HepG2 (cell line): ENCODE measurements at regions not wholly inside any gene's neighbourhood (a gene's known extent, or its start where the extent isn't known, plus 50 kb on each side); places are given as distances from the start of the nearest gene placed in this dataset.

Source experiments
- ATAC-seq: fragments of 200-7000 bp; cut with Tn5 transposase; 3 replicates; pipeline ENCODE4 v1.9.1; 2020; ENCODE audit warnings: mild to moderate bottlenecking, moderate library complexity
- BruUV-seq: library from RNA; stranded (reverse); fragments of 400-500 nt; replicated peaks from 2 replicates; lab custom pipeline; 2021; lab: Mats Ljungman, UMichigan
- CTCF ChIA-PET: fragments of 300-600 bp; formaldehyde crosslinking; extraction: SDS; loops from one replicate; lab custom pipeline; 2021; ENCODE audit warnings: low total read pairs, inconsistent platforms, low intra/inter-chr PET ratio; lab: Yijun Ruan, JAX
- POLR2A ChIA-PET: fragments of 350-600 bp; sonication (Branson Sonifier 250); formaldehyde crosslinking; loops from one replicate; lab custom pipeline; 2020; ENCODE audit warnings: antibody characterized with exemption, inconsistent platforms; lab: Yijun Ruan, JAX
- DNase-seq: peaks from one replicate; pipeline ENCODE4 v3.0.0-alpha.2; 2015; ENCODE audit warnings: low spot score
- FAIRE-seq: peaks from 3 replicates; lab custom pipeline; 2011; peaks lifted over from hg19 to GRCh38; lab: Jason Lieb, UNC
- H2AFZ ChIP-seq: one replicate; pipeline ENCODE4 v1.6.1; 2011; ENCODE audit warnings: low read length, inconsistent platforms
- H3K27ac ChIP-seq: fragments of 300-600 bp; 3 replicates; pipeline ENCODE4 v1.8.0; 2011; ENCODE audit warnings: mixed run types, mild to moderate bottlenecking, mixed read lengths, low read length, inconsistent platforms; ENCODE audit not compliant: insufficient read depth; ENCODE audit errors: extremely low read length
- H3K27me3 ChIP-seq, 2 experiments: fragments of 200-600 bp in 1 of 2; 2 replicates in 1 of 2; 3 replicates in 1 of 2; pipeline versions ENCODE4 v1.6.0 to v1.8.0; 2011; ENCODE audit warnings: low read length in 2 of 2, mild to moderate bottlenecking in 2 of 2, moderate library complexity in 2 of 2, inconsistent platforms in 1 of 2; ENCODE audit not compliant: insufficient read depth in 2 of 2, control insufficient read depth in 1 of 2
- H3K36me3 ChIP-seq, 2 experiments: fragments of 200-600 bp in 1 of 2; replicated peaks in 1 of 2; 2 replicates in 1 of 2; 3 replicates in 1 of 2; pipeline versions ENCODE4 v1.5.1 to v1.8.0; 2011; ENCODE audit warnings: low read length in 2 of 2, inconsistent platforms in 1 of 2; ENCODE audit not compliant: insufficient read depth in 2 of 2, control insufficient read depth in 1 of 2
- H3K4me1 ChIP-seq: 2 replicates; pipeline ENCODE4 v1.5.1; 2012; ENCODE audit warnings: low read length, inconsistent platforms; ENCODE audit not compliant: insufficient read depth
- H3K4me2 ChIP-seq: 2 replicates; pipeline ENCODE4 v1.6.0; 2011; ENCODE audit warnings: low read depth, low read length, inconsistent platforms
- H3K4me3 ChIP-seq, 3 experiments: fragments of 200-600 bp in 1 of 3; sonication (generic), shearing (Covaris generic) in 1 of 3; replicated peaks in 1 of 3; 2 replicates each; pipeline ENCODE4 v1.5.1; 2011 to 2016; ENCODE audit warnings: low read length in 3 of 3, inconsistent platforms in 2 of 3, low read depth in 2 of 3, mild to moderate bottlenecking in 2 of 3, control low read depth in 1 of 3, mixed read lengths in 1 of 3; ENCODE audit not compliant: insufficient read depth in 1 of 3
- H3K79me2 ChIP-seq: one replicate; pipeline ENCODE4 v1.6.1; 2011; ENCODE audit warnings: low read length, inconsistent platforms; ENCODE audit not compliant: insufficient read depth
- H3K9ac ChIP-seq: 2 replicates; pipeline ENCODE4 v1.6.0; 2011; ENCODE audit warnings: mild to moderate bottlenecking, low read depth, low read length, inconsistent platforms; ENCODE audit not compliant: insufficient read depth
- H3K9me3 ChIP-seq: 2 replicates; pipeline ENCODE4 v1.5.1; 2012; ENCODE audit warnings: mild to moderate bottlenecking, low read length
- H4K20me1 ChIP-seq: 2 replicates; pipeline ENCODE4 v1.6.0; 2011; ENCODE audit warnings: inconsistent platforms, mild to moderate bottlenecking, low read length, moderate library complexity; ENCODE audit not compliant: insufficient read depth
- HCFC1 ChIP-seq: fragments of 150-350 bp; IDR thresholded peaks from 2 replicates; pipeline ENCODE4 v1.6.1; 2014; ENCODE audit warnings: low read depth, low read length
- MAFG ChIP-seq: sonication (generic); formaldehyde crosslinking; IDR thresholded peaks from 2 replicates; pipeline ENCODE4 v1.5.1; 2020; ENCODE audit warnings: mild to moderate bottlenecking, missing genetic modification reagents
- MIER2 ChIP-seq: IDR thresholded peaks from 2 replicates; pipeline ENCODE4 v1.6.1; 2016; ENCODE audit warnings: missing biosample characterization, missing genetic modification reagents
- MTF1 ChIP-seq: sonication (generic); formaldehyde crosslinking; IDR thresholded peaks from 2 replicates; pipeline ENCODE4 v1.5.0; 2020; ENCODE audit warnings: missing genetic modification reagents
- MYNN ChIP-seq: sonication (generic); formaldehyde crosslinking; IDR thresholded peaks from 2 replicates; pipeline ENCODE4 v1.4.0; 2020; ENCODE audit warnings: mild to moderate bottlenecking, low read depth, missing genetic modification reagents
- NBN ChIP-seq: fragments of 450-650 bp; conservative IDR thresholded peaks from 2 replicates; pipeline ENCODE4 v1.6.1; 2017
- ONECUT2 ChIP-seq: sonication (generic); formaldehyde crosslinking; IDR thresholded peaks from 2 replicates; pipeline ENCODE4 v1.4.0; 2020; ENCODE audit warnings: missing genetic modification reagents
- RXRA ChIP-seq: sonication (generic); formaldehyde crosslinking; IDR thresholded peaks from 2 replicates; pipeline ENCODE4 v1.5.1; 2020; ENCODE audit warnings: missing genetic modification reagents
- SYNCRIP ChIP-seq: fragments of 200-400 bp; formaldehyde crosslinking; IDR thresholded peaks from 2 replicates; pipeline ENCODE4 v1.6.1; 2018; ENCODE audit warnings: mild to moderate bottlenecking, low read depth, low read length; ENCODE audit not compliant: insufficient read depth
- THAP11 ChIP-seq: IDR thresholded peaks from 2 replicates; pipeline ENCODE4 v1.6.1; 2016; ENCODE audit warnings: missing biosample characterization, missing genetic modification reagents
- ZGPAT ChIP-seq: IDR thresholded peaks from 2 replicates; pipeline ENCODE4 v1.6.1; 2016; ENCODE audit warnings: mild to moderate bottlenecking
- ZNF10 ChIP-seq: sonication (generic); formaldehyde crosslinking; IDR thresholded peaks from 2 replicates; pipeline ENCODE4 v1.4.0; 2020; ENCODE audit warnings: mild to moderate bottlenecking, low read depth, missing genetic modification reagents, borderline replicate concordance
- ZNF143 ChIP-seq: sonication (generic); formaldehyde crosslinking; IDR thresholded peaks from 2 replicates; pipeline ENCODE4 v1.4.0; 2020; ENCODE audit warnings: missing genetic modification reagents
- ZNF232 ChIP-seq: sonication (generic); formaldehyde crosslinking; IDR thresholded peaks from 2 replicates; pipeline ENCODE4 v1.4.0; 2020; ENCODE audit warnings: missing genetic modification reagents, borderline replicate concordance
- ZNF274 ChIP-seq: sonication (generic); formaldehyde crosslinking; IDR thresholded peaks from 2 replicates; pipeline ENCODE4 v1.5.1; 2020; ENCODE audit warnings: mild to moderate bottlenecking, missing genetic modification reagents
- ZZZ3 ChIP-seq: sonication (generic); formaldehyde crosslinking; IDR thresholded peaks from 2 replicates; pipeline ENCODE4 v1.4.0; 2020; ENCODE audit warnings: missing genetic modification reagents, mild to moderate bottlenecking, borderline replicate concordance
- WGBS: methylation state at CpG from one replicate; pipeline ENCODE4 v1.1.6; 2017; ENCODE audit warnings: low lambda C conversion rate; 5-methylcytosine and 5-hydroxymethylcytosine counted together
- in situ Hi-C: cut with HindIII; loops from 2 replicates; pipeline ENCODE4 v1.10.0; 2017; ENCODE audit warnings: low pct_unique_long_range_greater_than_20kb; ENCODE audit not compliant: extremely low pct_ligation_motif_present
- intact Hi-C: fragments of 100-400 bp; cut with micrococcal nuclease; formaldehyde crosslinking; loops from one replicate; pipeline ENCODE4 v1.10.0; 2022; ENCODE audit not compliant: unreplicated experiment
- TF ChIP-seq, protein P1 (sequence below): IDR thresholded peaks from 2 replicates; pipeline ENCODE4 v1.6.1; 2016; ENCODE audit warnings: missing genetic modification reagents, missing compliant biosample characterization
- TF ChIP-seq, protein P2 (sequence below): sonication (generic); formaldehyde crosslinking; IDR thresholded peaks from 2 replicates; pipeline ENCODE4 v1.4.0; 2020; ENCODE audit warnings: missing genetic modification reagents, borderline replicate concordance

- no peak for ATAC-seq
- H3K4me3 ChIP-seq = no peak overlapping the region
- H3K27ac ChIP-seq = no peak overlapping the region
- H3K9me3 ChIP-seq = no peaks in the 10 kb centered on the region
- DNase-seq = no peak
- FAIRE-seq = no peak
- in situ Hi-C loops (no loop called here), intact Hi-C loops (no loop called here)
- no peak overlapping the region for H2AFZ ChIP-seq
- H4K20me1 ChIP-seq = no peaks in the 10 kb centered on the region
- no TSS peak for BruUV-seq
- H3K36me3 ChIP-seq = no peaks in the 10 kb centered on the region
- WGBS = 0% methylated on average over 2 of the region's 2 CpGs
- H3K4me2 ChIP-seq = no peak overlapping the region
- no peaks in the 10 kb centered on the region for H3K79me2 ChIP-seq
- TF ChIP-seq ZZZ3 (no peak), SYNCRIP (no peak), MAFG (CRISPR knock-in tag) (no peak), ZNF143 (CRISPR knock-in tag) (no peak), MTF1 (no peak), ONECUT2 (CRISPR knock-in tag) (no peak), NBN (no peak), MYNN (CRISPR knock-in tag) (no peak), HCFC1 (no peak), ZNF274 (CRISPR knock-in tag) (no peak), THAP11 (CRISPR knock-in tag) (no peak), ZNF232 (no peak), MIER2 (CRISPR knock-in tag) (no peak), ZNF10 (CRISPR knock-in tag) (no peak), ZGPAT (CRISPR knock-in tag) (no peak), RXRA (CRISPR knock-in tag) (no peak)
- TF ChIP-seq, protein P1, sequence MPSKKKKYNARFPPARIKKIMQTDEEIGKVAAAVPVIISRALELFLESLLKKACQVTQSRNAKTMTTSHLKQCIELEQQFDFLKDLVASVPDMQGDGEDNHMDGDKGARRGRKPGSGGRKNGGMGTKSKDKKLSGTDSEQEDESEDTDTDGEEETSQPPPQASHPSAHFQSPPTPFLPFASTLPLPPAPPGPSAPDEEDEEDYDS = no peak
- TF ChIP-seq, protein P2, sequence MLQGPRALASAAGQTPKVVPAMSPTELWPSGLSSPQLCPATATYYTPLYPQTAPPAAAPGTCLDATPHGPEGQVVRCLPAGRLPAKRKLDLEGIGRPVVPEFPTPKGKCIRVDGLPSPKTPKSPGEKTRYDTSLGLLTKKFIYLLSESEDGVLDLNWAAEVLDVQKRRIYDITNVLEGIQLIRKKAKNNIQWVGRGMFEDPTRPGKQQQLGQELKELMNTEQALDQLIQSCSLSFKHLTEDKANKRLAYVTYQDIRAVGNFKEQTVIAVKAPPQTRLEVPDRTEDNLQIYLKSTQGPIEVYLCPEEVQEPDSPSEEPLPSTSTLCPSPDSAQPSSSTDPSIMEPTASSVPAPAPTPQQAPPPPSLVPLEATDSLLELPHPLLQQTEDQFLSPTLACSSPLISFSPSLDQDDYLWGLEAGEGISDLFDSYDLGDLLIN = no peak
- no peaks in the 10 kb centered on the region for H3K4me1 ChIP-seq
- CTCF ChIA-PET = no interaction called here
- H3K27me3 ChIP-seq = no peaks in the 10 kb centered on the region
- POLR2A ChIA-PET = no interaction called here
- H3K9ac ChIP-seq = no peak overlapping the region
These were observed 76.8 kb upstream of the CD96 start for GRCh38 chr3:111465081-111465670.
